OCI-LY1 (cell line): ENCODE measurements at regions not wholly inside any gene's neighbourhood (a gene's known extent, or its start where the extent isn't known, plus 50 kb on each side); places are given as distances from the start of the nearest gene placed in this dataset.

ENCODE experiments used
- CTCF ChIP-seq: fragments of 200-600 bp; sonication (generic), shearing (Covaris generic); IDR thresholded peaks from 2 replicates; pipeline ENCODE4 v1.5.1; 2017; ENCODE audit warnings: mild to moderate bottlenecking, antibody characterized with exemption, low read length, moderate library complexity, mixed read lengths
- EZH2 ChIP-seq: fragments of 200-600 bp; sonication (generic), shearing (Covaris generic); IDR thresholded peaks from 2 replicates; pipeline ENCODE4 v1.8.0; 2017; ENCODE audit warnings: borderline replicate concordance, mixed run types, mild to moderate bottlenecking, antibody characterized with exemption, low read length, moderate library complexity, mixed read lengths

DNA sequence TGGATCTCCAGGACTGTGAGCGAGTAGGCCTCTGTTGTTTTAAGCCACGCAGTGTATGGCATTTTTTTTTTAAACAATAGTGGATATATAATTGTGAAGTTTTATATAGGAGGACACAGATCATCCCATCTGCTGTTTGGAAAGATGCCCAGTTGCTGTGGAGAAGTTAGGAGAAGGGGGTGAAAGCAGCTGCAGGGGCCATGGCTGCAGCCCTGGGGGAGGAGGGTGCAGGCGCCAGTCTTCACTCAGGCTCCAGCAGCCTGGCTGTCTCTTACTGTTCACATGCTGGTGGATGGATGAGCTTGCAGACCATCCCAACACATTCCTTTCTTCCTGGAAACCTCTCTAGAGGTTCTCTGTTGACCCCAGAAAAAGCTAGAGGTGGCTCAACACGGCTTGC lies 242.3 kb downstream of the TEX29 start:
- no peak for TF ChIP-seq CTCF
- TF ChIP-seq EZH2: no peak
